GM11168 (cell line): ENCODE measurements at regions not wholly inside any gene's neighbourhood (a gene's known extent, or its start where the extent isn't known, plus 50 kb on each side); places are given as distances from the start of the nearest gene placed in this dataset.

Experiments
- in situ Hi-C: fragments of 300-500 bp; cut with MboI; formaldehyde crosslinking; loops from one replicate; pipeline ENCODE4 v1.12.0; 2022; ENCODE audit warnings: low sequenced_read_pairs; ENCODE audit not compliant: unreplicated experiment

DNA sequence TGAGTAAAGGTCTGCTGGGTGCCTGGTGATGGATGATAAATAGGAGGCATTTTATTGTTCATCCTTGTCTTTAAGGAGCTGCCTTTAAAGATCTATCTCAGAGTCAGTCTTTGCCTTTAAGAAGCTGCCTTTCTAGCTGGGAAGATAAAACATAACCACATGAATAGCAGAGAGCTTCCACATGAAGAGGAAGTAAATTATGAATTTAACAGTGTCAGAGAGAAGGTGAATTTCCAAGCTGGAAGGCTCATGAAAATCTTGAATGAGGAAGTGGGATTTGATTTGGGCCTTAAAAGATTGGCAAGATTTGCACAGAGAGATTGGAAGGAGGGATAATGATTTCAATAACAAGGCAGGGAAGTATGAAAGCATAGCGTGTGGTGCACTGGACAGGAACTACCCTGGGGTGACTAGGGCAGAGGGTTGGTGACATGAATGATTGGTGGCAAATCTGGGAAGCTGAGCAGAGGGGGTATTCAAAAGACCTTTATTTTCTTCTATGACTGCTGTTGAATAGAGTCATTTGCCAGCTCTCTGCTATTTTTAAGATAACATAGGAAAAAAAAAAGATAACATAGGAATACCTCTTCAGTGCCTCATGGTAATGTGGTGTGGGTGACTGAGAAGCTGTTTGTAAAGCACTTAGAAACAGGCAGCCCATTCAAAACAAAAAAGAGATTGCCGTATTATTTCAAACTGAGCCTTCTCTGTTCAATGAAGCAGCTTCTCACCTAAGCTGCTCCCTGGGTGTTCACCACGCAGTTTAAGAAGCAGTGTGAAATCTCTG, 591.6 kb downstream of the PKHD1 start:
- in situ Hi-C loops = no loop called here

- in situ Hi-C loops = no loop called here
Observed at GRCh38 chr6:51502996-51503395, 584.4 kb downstream of the PKHD1 start.

DNA sequence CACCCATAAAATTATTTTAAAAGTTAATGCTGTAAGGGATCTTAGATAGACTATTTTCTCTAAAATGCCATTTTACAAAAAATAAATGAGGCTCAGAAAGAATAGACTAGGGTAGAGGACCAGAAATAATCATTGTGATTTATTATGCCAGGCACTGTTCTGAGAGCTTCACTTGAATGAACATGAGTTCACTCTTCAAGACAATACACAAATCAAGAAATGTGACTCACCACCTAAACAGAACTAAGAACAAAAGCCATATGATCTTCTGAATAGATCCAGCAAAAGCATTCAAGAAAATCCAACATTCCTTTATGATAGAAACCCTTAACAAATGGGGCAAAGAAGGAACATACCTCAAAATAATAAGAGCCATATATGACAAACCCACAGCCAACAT, 582.0 kb downstream of the PKHD1 start:
- in situ Hi-C loops = no loop called here

- in situ Hi-C loops = no loop called here
Observed at GRCh38 chr6:51509597-51509996, 577.8 kb downstream of the PKHD1 start.

GRCh38 chr6:51511081-51511480, 576.3 kb downstream of the PKHD1 start:
- in situ Hi-C loops = no loop called here

- in situ Hi-C loops = no loop called here
Observed at GRCh38 chr6:51513891-51514747, 573.3 kb downstream of the PKHD1 start.

DNA sequence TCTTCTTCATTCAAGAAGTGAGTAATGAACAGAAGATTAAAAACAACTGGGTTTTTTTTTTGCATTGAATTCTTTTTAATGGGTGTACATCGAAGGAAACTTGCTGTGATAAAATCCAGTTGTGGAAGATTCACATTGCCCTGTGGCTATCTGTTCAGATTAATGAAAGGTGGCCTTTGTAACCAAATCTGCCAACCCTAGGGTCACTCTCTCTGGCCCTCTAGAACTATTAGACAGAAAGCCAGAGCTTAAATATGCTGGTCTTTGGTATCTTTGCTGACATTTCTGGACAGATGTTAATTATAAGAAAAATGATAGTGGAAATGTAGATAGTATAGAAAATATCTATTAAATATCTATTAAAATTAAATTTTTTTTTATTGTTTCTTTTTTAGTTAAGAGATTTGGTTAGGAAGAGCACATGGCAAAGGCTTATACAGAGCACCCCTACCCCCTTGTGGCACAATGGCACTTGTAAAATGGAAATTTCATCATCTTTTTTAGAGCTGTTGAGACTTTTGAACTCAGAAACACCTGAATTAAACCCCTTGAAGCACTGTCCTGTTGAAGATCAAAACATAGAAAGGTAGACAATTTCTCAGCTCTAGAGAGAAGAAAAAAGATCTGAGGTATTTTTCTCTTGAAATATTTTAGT, 572.5 kb downstream of the PKHD1 start:
- in situ Hi-C loops = no loop called here

- in situ Hi-C loops = no loop called here
Observed at GRCh38 chr6:51526049-51526448, 561.4 kb downstream of the PKHD1 start.

- in situ Hi-C loops = no loop called here
Observed at GRCh38 chr6:51526922-51527321, 560.5 kb downstream of the PKHD1 start.

DNA sequence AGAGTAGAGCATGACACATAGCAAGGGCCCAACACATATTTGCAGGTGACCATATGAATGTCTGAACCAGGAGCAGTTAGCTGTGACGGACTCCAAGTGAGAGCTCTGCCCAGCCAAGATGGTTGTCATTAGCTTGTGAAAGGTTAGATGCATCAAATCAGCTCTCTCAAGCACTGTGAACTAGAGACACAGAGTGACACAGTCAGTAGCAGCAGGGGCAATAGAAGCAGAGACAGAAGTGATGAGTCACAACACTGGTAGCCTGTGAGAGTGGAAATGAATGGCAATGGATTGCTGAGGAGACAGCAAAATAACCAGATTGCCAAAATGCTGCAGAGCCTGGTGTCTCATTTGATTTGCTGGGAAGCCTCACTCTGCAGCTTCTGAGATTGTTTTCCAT, 558.9 kb downstream of the PKHD1 start:
- in situ Hi-C loops = no loop called here

DNA sequence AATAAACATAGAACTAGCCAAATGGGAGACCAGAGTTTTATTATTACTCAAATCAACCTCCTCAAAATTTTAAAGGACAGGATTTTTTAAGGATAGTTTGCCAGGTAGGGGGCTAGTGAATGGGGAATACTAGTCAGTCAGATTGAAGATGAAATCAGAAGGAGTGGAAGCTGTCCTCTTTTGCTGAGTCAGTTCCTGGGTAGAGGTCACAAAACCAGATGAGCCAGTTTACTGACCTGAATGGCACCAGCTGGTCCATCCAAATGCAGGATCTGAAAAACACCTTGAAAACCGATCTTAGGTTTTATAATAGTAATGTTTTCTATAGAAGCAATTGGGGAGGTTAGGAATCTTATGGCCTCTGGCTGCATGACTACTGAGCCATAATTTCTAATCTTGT, 558.2 kb downstream of the PKHD1 start:
- in situ Hi-C loops = no loop called here

DNA sequence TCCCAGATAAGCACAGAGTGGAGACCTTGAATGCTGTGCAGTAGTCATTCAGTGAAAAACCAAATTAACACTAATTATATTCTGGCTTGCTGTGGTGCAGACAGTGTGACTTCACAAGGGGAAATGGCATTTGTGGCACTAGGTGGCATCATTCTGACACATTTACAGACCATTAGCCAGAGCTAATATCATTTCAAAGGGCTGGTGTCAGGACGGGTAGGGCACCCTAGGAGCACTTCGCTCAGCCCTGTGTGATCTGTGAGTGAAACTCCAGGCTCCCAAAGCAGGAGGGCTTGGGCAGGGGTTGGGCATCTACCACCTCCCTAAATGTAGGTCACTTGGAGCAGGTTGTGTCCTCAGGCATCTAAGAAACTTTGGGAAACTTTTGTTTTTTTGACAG, 555.8 kb downstream of the PKHD1 start:
- in situ Hi-C loops = no loop called here

GRCh38 chr6:51533962-51534361, 553.5 kb downstream of the PKHD1 start:
- in situ Hi-C loops = no loop called here

- in situ Hi-C loops = no loop called here
Observed at GRCh38 chr6:51535327-51535726, 552.1 kb downstream of the PKHD1 start.

GRCh38 chr6:51536728-51537127, 550.7 kb downstream of the PKHD1 start:
- in situ Hi-C loops = no loop called here

- in situ Hi-C loops = no loop called here
Observed at GRCh38 chr6:51541847-51542246, 545.6 kb downstream of the PKHD1 start.

- in situ Hi-C loops = no loop called here
Observed at GRCh38 chr6:51542475-51542874, 544.9 kb downstream of the PKHD1 start.

GRCh38 chr6:51550243-51550642, 537.2 kb downstream of the PKHD1 start:
- in situ Hi-C loops = no loop called here

DNA sequence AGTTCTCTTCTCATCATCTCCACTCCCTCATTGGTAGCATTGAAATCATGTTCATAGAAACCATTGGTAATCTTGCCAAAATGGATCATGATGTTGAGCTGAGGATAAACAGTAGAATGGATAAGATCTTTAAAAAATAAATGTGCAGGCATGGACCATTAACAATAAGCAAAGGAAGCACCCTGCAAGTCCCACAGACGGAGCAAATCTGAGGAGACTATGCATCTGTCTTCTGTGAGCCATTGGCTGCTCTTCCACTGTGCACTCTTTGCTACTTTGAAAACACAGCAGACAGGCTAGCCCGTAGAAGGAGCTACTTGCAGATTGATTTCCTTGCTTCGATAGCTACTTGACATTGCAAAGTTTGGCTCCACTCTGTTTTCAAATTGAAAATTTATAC, 535.0 kb downstream of the PKHD1 start:
- in situ Hi-C loops = no loop called here

DNA sequence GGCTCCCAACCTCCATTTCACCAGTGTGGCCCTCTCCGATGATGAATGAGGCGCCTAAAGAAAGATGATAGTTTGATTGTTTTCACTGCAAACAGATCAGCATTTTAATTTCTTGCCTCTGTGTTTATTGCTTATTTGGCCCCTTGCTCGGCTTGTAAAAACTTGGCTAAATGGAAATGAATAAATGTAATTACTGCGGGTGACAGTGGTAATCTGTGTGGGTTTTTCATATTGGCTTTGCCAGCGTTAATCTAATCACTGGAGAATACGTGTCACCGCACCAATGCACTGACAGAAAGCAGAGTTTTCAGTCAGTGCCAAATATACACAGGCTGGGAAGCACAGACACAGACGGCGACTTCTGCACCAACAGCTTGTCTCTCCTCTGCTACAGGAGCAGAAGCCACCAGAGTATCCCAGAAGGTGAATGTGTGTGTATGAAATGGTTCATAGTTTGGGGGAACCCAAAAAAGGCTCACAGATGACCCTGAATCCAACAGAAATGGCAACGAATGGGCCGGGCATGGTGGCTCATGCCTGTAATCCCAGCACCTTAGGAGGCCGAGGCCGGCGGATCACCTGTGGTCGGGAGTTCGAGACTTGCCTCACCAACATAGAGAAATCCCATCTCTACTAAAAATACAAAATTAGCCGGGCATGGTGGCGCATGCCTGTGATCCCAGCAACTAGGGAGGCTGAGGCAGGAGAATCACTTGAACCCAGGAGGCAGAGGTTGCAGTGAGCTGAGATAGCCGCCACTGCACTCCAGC, 534.0 kb downstream of the PKHD1 start:
- in situ Hi-C loops = no loop called here
